ENCODE measurements at regions not wholly inside any gene's neighbourhood (a gene's known extent, or its start where the extent isn't known, plus 50 kb on each side); places are given as distances from the start of the nearest gene placed in this dataset.

DNA sequence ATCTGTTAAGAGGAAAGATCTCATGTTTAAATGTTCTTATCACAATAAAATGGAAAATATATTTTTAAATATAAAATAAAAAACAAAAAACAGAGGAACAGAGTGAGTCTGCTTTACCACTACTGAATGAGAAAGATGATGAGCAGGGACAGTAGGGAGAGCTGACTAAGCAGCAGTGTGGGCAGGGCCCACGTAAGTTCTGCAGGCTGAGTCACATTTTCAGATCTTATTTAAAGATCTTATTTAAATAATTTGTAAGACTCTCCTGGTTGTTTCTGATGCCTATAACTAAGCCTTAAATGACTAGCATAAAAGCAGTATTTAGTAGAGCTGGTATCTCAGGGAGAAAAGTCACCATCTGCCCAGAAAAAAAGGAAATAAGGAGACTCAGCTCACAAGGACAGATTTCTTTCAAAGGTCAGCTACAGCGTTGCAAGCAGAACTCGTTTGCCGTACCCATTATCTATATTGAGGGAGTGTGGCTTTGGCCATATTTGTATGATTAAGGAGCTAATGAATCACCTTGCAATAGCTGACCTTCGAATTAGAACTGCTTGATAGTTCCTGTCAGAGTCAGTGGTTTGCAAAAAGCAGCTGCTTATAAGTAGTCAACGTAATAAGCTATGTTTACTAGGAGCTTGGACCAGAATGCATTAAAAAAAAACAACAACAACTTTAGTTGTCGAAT, 322.1 kb upstream of the CHAC2 start:
- intact Hi-C loops (cut with DNase I; ENCODE audit: low total_unique reads): no loop called here
- Histone ChIP-seq H3K27ac (no peak overlapping the region), H3K4me3 (no peak overlapping the region), H3K4me1 (no peaks in the 10 kb centered on the region), H3K36me3 (no peaks in the 10 kb centered on the region), H3K27me3 (no peaks in the 10 kb centered on the region), H3K9me3 (no peaks in the 10 kb centered on the region)
- TF ChIP-seq, protein P1, sequence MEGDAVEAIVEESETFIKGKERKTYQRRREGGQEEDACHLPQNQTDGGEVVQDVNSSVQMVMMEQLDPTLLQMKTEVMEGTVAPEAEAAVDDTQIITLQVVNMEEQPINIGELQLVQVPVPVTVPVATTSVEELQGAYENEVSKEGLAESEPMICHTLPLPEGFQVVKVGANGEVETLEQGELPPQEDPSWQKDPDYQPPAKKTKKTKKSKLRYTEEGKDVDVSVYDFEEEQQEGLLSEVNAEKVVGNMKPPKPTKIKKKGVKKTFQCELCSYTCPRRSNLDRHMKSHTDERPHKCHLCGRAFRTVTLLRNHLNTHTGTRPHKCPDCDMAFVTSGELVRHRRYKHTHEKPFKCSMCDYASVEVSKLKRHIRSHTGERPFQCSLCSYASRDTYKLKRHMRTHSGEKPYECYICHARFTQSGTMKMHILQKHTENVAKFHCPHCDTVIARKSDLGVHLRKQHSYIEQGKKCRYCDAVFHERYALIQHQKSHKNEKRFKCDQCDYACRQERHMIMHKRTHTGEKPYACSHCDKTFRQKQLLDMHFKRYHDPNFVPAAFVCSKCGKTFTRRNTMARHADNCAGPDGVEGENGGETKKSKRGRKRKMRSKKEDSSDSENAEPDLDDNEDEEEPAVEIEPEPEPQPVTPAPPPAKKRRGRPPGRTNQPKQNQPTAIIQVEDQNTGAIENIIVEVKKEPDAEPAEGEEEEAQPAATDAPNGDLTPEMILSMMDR (IDR thresholded peaks at IDR 0.05): no peak
- no peak for DNase-seq

- TF ChIP-seq, protein P1 (IDR thresholded peaks at IDR 0.05): no peak
Observed at GRCh38 chr2:53442783-53443182, 324.8 kb upstream of the CHAC2 start.

GRCh38 chr2:53442093-53442492, 325.5 kb upstream of the CHAC2 start:
- Histone ChIP-seq H3K4me1 (no peaks in the 10 kb centered on the region), H3K36me3 (no peaks in the 10 kb centered on the region), H3K27me3 (no peaks in the 10 kb centered on the region), H3K9me3 (no peaks in the 10 kb centered on the region), H3K27ac (no peak overlapping the region), H3K4me3 (no peak overlapping the region)
- intact Hi-C loops (cut with DNase I; ENCODE audit: low total_unique reads): no loop called here
- TF ChIP-seq, protein P1 (IDR thresholded peaks at IDR 0.05): no peak
- DNase-seq: no peak

More at GRCh38 chr2:53442783-53443182, 324.8 kb upstream of the CHAC2 start:
- Histone ChIP-seq H3K4me3 (no peak overlapping the region), H3K9me3 (no peaks in the 10 kb centered on the region), H3K4me1 (no peaks in the 10 kb centered on the region), H3K27ac (no peak overlapping the region), H3K36me3 (no peaks in the 10 kb centered on the region), H3K27me3 (no peaks in the 10 kb centered on the region)
- no peak for DNase-seq
- intact Hi-C loops (cut with DNase I; ENCODE audit: low total_unique reads): no loop called here

DNA sequence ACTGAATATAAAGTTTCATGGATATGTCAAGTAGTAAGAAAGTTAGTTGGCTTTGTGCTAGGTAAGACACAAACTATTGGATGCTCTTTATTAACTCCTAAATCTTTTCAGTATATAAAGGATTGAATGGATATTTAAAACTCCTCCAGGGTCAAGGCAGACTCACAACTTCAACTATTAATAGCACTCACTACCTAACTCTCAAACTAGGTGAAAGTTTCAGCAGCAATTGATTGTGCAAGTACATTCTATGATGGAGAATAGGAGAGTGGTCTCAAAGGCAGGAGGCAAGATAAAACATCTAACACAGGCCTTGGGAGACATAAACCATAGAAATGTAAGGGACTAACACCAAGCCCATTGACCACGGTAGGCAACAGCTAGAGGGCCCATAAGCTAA, 328.9 kb upstream of the CHAC2 start:
- no peaks in the 10 kb centered on the region for H3K4me1 ChIP-seq

DNA sequence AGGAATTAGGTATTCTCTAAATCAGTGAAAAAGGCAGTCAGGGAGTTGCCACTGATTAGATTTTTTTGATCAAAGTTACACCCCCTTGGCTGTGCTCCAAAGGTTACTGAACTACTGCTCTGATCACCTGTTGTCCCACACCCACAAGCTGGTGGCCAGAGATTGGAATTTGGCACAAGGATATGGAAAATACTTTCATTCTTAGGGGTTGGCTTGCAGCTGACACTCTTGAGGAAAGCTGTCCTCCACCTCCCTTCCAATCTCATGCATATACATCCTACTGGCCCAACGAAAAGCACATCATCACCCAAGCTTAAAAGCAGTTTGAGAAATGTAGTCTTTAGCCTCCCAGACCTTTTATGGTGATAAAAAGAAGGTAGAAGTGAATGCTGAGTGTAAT, 329.5 kb upstream of the CHAC2 start:
- no peaks in the 10 kb centered on the region for H3K9me3 ChIP-seq
- TF ChIP-seq, protein P1 (IDR thresholded peaks at IDR 0.05): no peak
- H3K36me3 ChIP-seq: no peaks in the 10 kb centered on the region
- no peak overlapping the region for H3K27ac ChIP-seq
- H3K4me3 ChIP-seq: no peak overlapping the region
- no peak for DNase-seq
- no peaks in the 10 kb centered on the region for H3K4me1 ChIP-seq
- no peaks in the 10 kb centered on the region for H3K27me3 ChIP-seq
- intact Hi-C loops (cut with DNase I; ENCODE audit: low total_unique reads): no loop called here

More for the DNA sequence above, 328.9 kb upstream of the CHAC2 start:
- no peaks in the 10 kb centered on the region for H3K36me3 ChIP-seq
- TF ChIP-seq, protein P1 (IDR thresholded peaks at IDR 0.05): no peak
- intact Hi-C loops (cut with DNase I; ENCODE audit: low total_unique reads): no loop called here
- no peak for DNase-seq
- H3K27me3 ChIP-seq: no peaks in the 10 kb centered on the region
- H3K4me3 ChIP-seq: no peak overlapping the region
- H3K9me3 ChIP-seq: no peaks in the 10 kb centered on the region
- H3K27ac ChIP-seq: no peak overlapping the region

- TF ChIP-seq, protein P1 (IDR thresholded peaks at IDR 0.05): no peak
- H3K36me3 ChIP-seq: no peaks in the 10 kb centered on the region
- H3K27ac ChIP-seq: no peak overlapping the region
- no peaks in the 10 kb centered on the region for H3K27me3 ChIP-seq
- no peak for DNase-seq
- intact Hi-C loops (cut with DNase I; ENCODE audit: low total_unique reads): no loop called here
- H3K4me3 ChIP-seq: no peak overlapping the region
- no peaks in the 10 kb centered on the region for H3K4me1 ChIP-seq
- H3K9me3 ChIP-seq: no peaks in the 10 kb centered on the region
Observed at GRCh38 chr2:53437371-53437770, 330.2 kb upstream of the CHAC2 start.
